ENCODE measurements at regions not wholly inside any gene's neighbourhood (a gene's known extent, or its start where the extent isn't known, plus 50 kb on each side); places are given as distances from the start of the nearest gene placed in this dataset.

GRCh38 chr2:128710729-128711128 lies 392.1 kb upstream of the HS6ST1 start:
- DNase-seq = no peak

- no peak for DNase-seq
Observed at GRCh38 chr2:128714285-128714684, 395.6 kb upstream of the HS6ST1 start.

GRCh38 chr2:128714851-128715312 lies 396.2 kb upstream of the HS6ST1 start:
- no peak for DNase-seq

- DNase-seq = no peak
Observed at GRCh38 chr2:128715360-128715759, 396.7 kb upstream of the HS6ST1 start.

- no peak for DNase-seq
Observed at GRCh38 chr2:128716299-128716721, 397.6 kb upstream of the HS6ST1 start.

- DNase-seq = no peak
Observed at GRCh38 chr2:128717758-128718710, 399.4 kb upstream of the HS6ST1 start.

- no peak for DNase-seq
Observed at GRCh38 chr2:128720080-128721022, 401.7 kb upstream of the HS6ST1 start.

GRCh38 chr2:128721096-128721495 lies 402.4 kb upstream of the HS6ST1 start:
- no peak for DNase-seq

GRCh38 chr2:128722489-128722888 lies 403.8 kb upstream of the HS6ST1 start:
- DNase-seq = no peak

GRCh38 chr2:128724547-128724946 lies 405.9 kb upstream of the HS6ST1 start:
- DNase-seq = no peak

GRCh38 chr2:128724972-128725371 lies 406.3 kb upstream of the HS6ST1 start:
- no peak for DNase-seq

GRCh38 chr2:128726236-128726635 lies 407.6 kb upstream of the HS6ST1 start:
- no peak for DNase-seq

- DNase-seq = no peak
Observed at GRCh38 chr2:128726911-128727310, 408.2 kb upstream of the HS6ST1 start.

GRCh38 chr2:128727404-128727803 lies 408.7 kb upstream of the HS6ST1 start:
- no peak for DNase-seq

GRCh38 chr2:128727914-128728313 lies 409.2 kb upstream of the HS6ST1 start:
- no peak for DNase-seq

- no peak for DNase-seq
Observed at GRCh38 chr2:128729051-128729450, 410.4 kb upstream of the HS6ST1 start.

GRCh38 chr2:128731994-128732650 lies 413.5 kb upstream of the HS6ST1 start:
- DNase-seq = no peak

- DNase-seq = no peak
Observed at GRCh38 chr2:128732976-128733431, 414.3 kb upstream of the HS6ST1 start.

GRCh38 chr2:128733450-128733849 lies 414.8 kb upstream of the HS6ST1 start:
- DNase-seq = no peak

- no peak for DNase-seq
Observed at GRCh38 chr2:128734521-128735295, 416.0 kb upstream of the HS6ST1 start.

GRCh38 chr2:128735296-128735960 lies 416.8 kb upstream of the HS6ST1 start:
- no peak for DNase-seq

Measured in 8988T (cell line).